ENCODE measurements at regions not wholly inside any gene's neighbourhood (a gene's known extent, or its start where the extent isn't known, plus 50 kb on each side); places are given as distances from the start of the nearest gene placed in this dataset.

- Histone ChIP-seq H3F3A (ENCODE audit: insufficient read depth) (no peaks in the 10 kb centered on the region), H3K9me3 (ENCODE audit: low read depth) (no peaks in the 10 kb centered on the region), H3K4me3 (no peak overlapping the region), H4K20me1 (ENCODE audit: insufficient read depth) (no peaks in the 10 kb centered on the region), H3K79me2 (ENCODE audit: insufficient read depth) (no peaks in the 10 kb centered on the region), H3K27ac (no peak overlapping the region), H3K4me2 (ENCODE audit: unreplicated experiment) (no peak overlapping the region), H3K27me3 (replicated peaks; ENCODE audit: insufficient read depth) (no peaks in the 10 kb centered on the region), H3K4me1 (ENCODE audit: insufficient read depth) (no peaks in the 10 kb centered on the region), H3K9me2 (ENCODE audit: insufficient read depth) (no peaks in the 10 kb centered on the region), H3K9ac (no peak overlapping the region), H3K36me3 (ENCODE audit: low read depth) (no peaks in the 10 kb centered on the region), H2AFZ (no peak overlapping the region)
- no peak for DNase-seq
- in situ Hi-C loops (cut with MboI), result no loop called here
- TF ChIP-seq EZH2phosphoT487 (IDR thresholded peaks at IDR 0.05; ENCODE audit: insufficient read depth, low read depth) (no peak), EZH2 (IDR thresholded peaks at IDR 0.05; ENCODE audit: insufficient read depth, poor library complexity, severe bottlenecking) (no peak)
- WGBS, 2 experiments (ENCODE audit: low coverage in 1 of 2, low lambda C conversion rate in 2 of 2, missing lambda C conversion rate in 2 of 2), result 38 to 40% methylated on average over 25 of the region's 25 CpGs
Observed at GRCh38 chr9:129394061-129394885, 216.2 kb upstream of the IER5L start.

GRCh38 chr9:129393064-129393463 is 215.0 kb upstream of the IER5L start:
- DNase-seq, result no peak
- Histone ChIP-seq H3K9me3 (ENCODE audit: low read depth) (no peaks in the 10 kb centered on the region), H3K36me3 (ENCODE audit: low read depth) (no peaks in the 10 kb centered on the region), H2AFZ (no peak overlapping the region), H3K4me1 (ENCODE audit: insufficient read depth) (no peaks in the 10 kb centered on the region), H3F3A (ENCODE audit: insufficient read depth) (no peaks in the 10 kb centered on the region), H3K4me3 (no peak overlapping the region), H3K27ac (no peak overlapping the region), H3K4me2 (ENCODE audit: unreplicated experiment) (no peak overlapping the region), H3K79me2 (ENCODE audit: insufficient read depth) (no peaks in the 10 kb centered on the region), H3K9ac (no peak overlapping the region), H3K9me2 (ENCODE audit: insufficient read depth) (no peaks in the 10 kb centered on the region), H3K27me3 (replicated peaks; ENCODE audit: insufficient read depth) (no peaks in the 10 kb centered on the region), H4K20me1 (ENCODE audit: insufficient read depth) (no peaks in the 10 kb centered on the region)
- 73 to 78% methylated on average over 5 of the region's 5 CpGs for WGBS, 2 experiments (ENCODE audit: low coverage in 1 of 2, low lambda C conversion rate in 2 of 2, missing lambda C conversion rate in 2 of 2)
- in situ Hi-C loops (cut with MboI), result no loop called here
- TF ChIP-seq EZH2 (IDR thresholded peaks at IDR 0.05; ENCODE audit: insufficient read depth, poor library complexity, severe bottlenecking), result no peak

- TF ChIP-seq EZH2phosphoT487 (IDR thresholded peaks at IDR 0.05; ENCODE audit: insufficient read depth, low read depth), result no peak
- Histone ChIP-seq H3K9ac (no peak overlapping the region), H3K4me1 (ENCODE audit: insufficient read depth) (no peaks in the 10 kb centered on the region), H3K9me3 (ENCODE audit: low read depth) (no peaks in the 10 kb centered on the region), H3F3A (ENCODE audit: insufficient read depth) (no peaks in the 10 kb centered on the region), H3K27ac (no peak overlapping the region), H2AFZ (no peak overlapping the region), H3K36me3 (ENCODE audit: low read depth) (no peaks in the 10 kb centered on the region), H3K9me2 (ENCODE audit: insufficient read depth) (no peaks in the 10 kb centered on the region), H3K79me2 (ENCODE audit: insufficient read depth) (no peaks in the 10 kb centered on the region), H3K27me3 (replicated peaks; ENCODE audit: insufficient read depth) (no peaks in the 10 kb centered on the region), H3K4me2 (ENCODE audit: unreplicated experiment) (no peak overlapping the region), H4K20me1 (ENCODE audit: insufficient read depth) (no peaks in the 10 kb centered on the region), H3K4me3 (no peak overlapping the region)
- in situ Hi-C loops (cut with MboI), result no loop called here
- no peak for DNase-seq
- WGBS, 2 experiments (ENCODE audit: low coverage in 1 of 2, low lambda C conversion rate in 2 of 2, missing lambda C conversion rate in 2 of 2), result 69 to 79% methylated on average over 4 to 12 of the region's 12 CpGs
Observed at GRCh38 chr9:129392093-129392541, 214.1 kb upstream of the IER5L start.

- Histone ChIP-seq H3K9me3 (ENCODE audit: low read depth) (no peaks in the 10 kb centered on the region), H3K27me3 (replicated peaks; ENCODE audit: insufficient read depth) (no peaks in the 10 kb centered on the region), H3K9me2 (ENCODE audit: insufficient read depth) (no peaks in the 10 kb centered on the region), H4K20me1 (ENCODE audit: insufficient read depth) (no peaks in the 10 kb centered on the region), H3K79me2 (ENCODE audit: insufficient read depth) (no peaks in the 10 kb centered on the region), H3K36me3 (ENCODE audit: low read depth) (no peaks in the 10 kb centered on the region), H3K9ac (no peak overlapping the region), H3K4me2 (ENCODE audit: unreplicated experiment) (no peak overlapping the region), H3K4me3 (no peak overlapping the region), H3K4me1 (ENCODE audit: insufficient read depth) (no peaks in the 10 kb centered on the region), H3F3A (ENCODE audit: insufficient read depth) (no peaks in the 10 kb centered on the region), H3K27ac (no peak overlapping the region), H2AFZ (no peak overlapping the region)
- 84 to 87% methylated on average over 12 of the region's 12 CpGs for WGBS, 2 experiments (ENCODE audit: low coverage in 1 of 2, low lambda C conversion rate in 2 of 2, missing lambda C conversion rate in 2 of 2)
- TF ChIP-seq EZH2phosphoT487 (IDR thresholded peaks at IDR 0.05; ENCODE audit: insufficient read depth, low read depth) (no peak), EZH2 (IDR thresholded peaks at IDR 0.05; ENCODE audit: insufficient read depth, poor library complexity, severe bottlenecking) (no peak)
- DNase-seq, result no peak
- in situ Hi-C loops (cut with MboI), result no loop called here
Observed at GRCh38 chr9:129391221-129391661, 213.2 kb upstream of the IER5L start.

All from GM23248 (cell line).